Neuronal stem cell (in vitro differentiated cells): ENCODE measurements at regions not wholly inside any gene's neighbourhood (a gene's known extent, or its start where the extent isn't known, plus 50 kb on each side); places are given as distances from the start of the nearest gene placed in this dataset.

Experiments used
- DNase-seq: peaks from one replicate; pipeline ENCODE4 v3.0.0-alpha.2; 2013; ENCODE audit warnings: low spot score
- H2AFZ ChIP-seq: one replicate; pipeline ENCODE4 v1.6.1; 2013; ENCODE audit warnings: mild to moderate bottlenecking, low read length, inconsistent platforms
- H2AK5ac ChIP-seq: 2 replicates; pipeline ENCODE4 v1.6.1; 2013; ENCODE audit warnings: low read depth, mild to moderate bottlenecking, inconsistent platforms, low read length, moderate library complexity, mixed read lengths
- H2BK120ac ChIP-seq: 2 replicates; pipeline ENCODE4 v1.6.1; 2013; ENCODE audit warnings: low read depth, mild to moderate bottlenecking, inconsistent platforms, low read length, moderate library complexity, mixed read lengths
- H2BK12ac ChIP-seq: one replicate; pipeline ENCODE4 v1.6.1; 2013; ENCODE audit warnings: low read length, inconsistent platforms
- H2BK15ac ChIP-seq: 2 replicates; pipeline ENCODE4 v1.6.1; 2013; ENCODE audit warnings: mild to moderate bottlenecking, low read length, inconsistent platforms, mixed read lengths
- H2BK5ac ChIP-seq: one replicate; pipeline ENCODE4 v1.6.1; 2013; ENCODE audit warnings: inconsistent platforms, mild to moderate bottlenecking, low read length, moderate library complexity
- H3K14ac ChIP-seq: one replicate; pipeline ENCODE4 v1.6.1; 2013; ENCODE audit warnings: low read length, inconsistent platforms
- H3K18ac ChIP-seq: 2 replicates; pipeline ENCODE4 v1.6.1; 2013; ENCODE audit warnings: low read length, inconsistent platforms
- H3K23ac ChIP-seq: 2 replicates; pipeline ENCODE4 v1.6.1; 2013; ENCODE audit warnings: low read depth, mild to moderate bottlenecking, mixed read lengths, low read length, inconsistent platforms; ENCODE audit not compliant: poor library complexity
- H3K27ac ChIP-seq: replicated peaks from 3 replicates; pipeline ENCODE4 v1.5.1; 2013; ENCODE audit warnings: low read length, inconsistent platforms
- H3K27me3 ChIP-seq, 3 experiments: 2 replicates each; pipeline ENCODE4 v1.6.1; 2013; ENCODE audit warnings: low read length in 3 of 3, mild to moderate bottlenecking in 2 of 3, inconsistent platforms in 1 of 3, low read depth in 1 of 3, mixed read lengths in 1 of 3, moderate library complexity in 1 of 3; ENCODE audit not compliant: control insufficient read depth in 3 of 3, insufficient read depth in 3 of 3
- H3K36me3 ChIP-seq, 2 donors: replicated peaks in 1 of 2; 2 replicates each; pipeline ENCODE4 v1.6.1; 2013; ENCODE audit warnings: low read length in 2 of 2; ENCODE audit not compliant: control insufficient read depth in 2 of 2, insufficient read depth in 2 of 2
- H3K4ac ChIP-seq: 2 replicates; pipeline ENCODE4 v1.6.1; 2013; ENCODE audit warnings: inconsistent platforms, mild to moderate bottlenecking, low read length, moderate library complexity
- H3K4me1 ChIP-seq, 2 donors: 1 replicate in 1 of 2; 2 replicates in 1 of 2; pipeline ENCODE4 v1.6.1; 2013; ENCODE audit warnings: low read length in 2 of 2, low read depth in 1 of 2; ENCODE audit not compliant: control insufficient read depth in 2 of 2, insufficient read depth in 1 of 2
- H3K4me2 ChIP-seq: one replicate; pipeline ENCODE4 v1.6.1; 2013; ENCODE audit warnings: mild to moderate bottlenecking, low read length, inconsistent platforms; ENCODE audit not compliant: insufficient read depth, poor library complexity, severe bottlenecking
- H3K4me3 ChIP-seq, 2 donors: 2 replicates each; pipeline ENCODE4 v1.5.1; 2013; ENCODE audit warnings: low read length in 2 of 2, mild to moderate bottlenecking in 2 of 2, inconsistent platforms in 1 of 2, moderate library complexity in 1 of 2
- H3K79me1 ChIP-seq: one replicate; pipeline ENCODE4 v1.6.1; 2013; ENCODE audit warnings: low read depth, mild to moderate bottlenecking, inconsistent platforms, low read length, moderate library complexity
- H3K9ac ChIP-seq: one replicate; pipeline ENCODE4 v1.6.1; 2013; ENCODE audit warnings: mild to moderate bottlenecking, low read depth, low read length, inconsistent platforms; ENCODE audit not compliant: poor library complexity
- H3K9me3 ChIP-seq, 2 donors: replicated peaks in 1 of 2; 2 replicates each; pipeline versions ENCODE3 to v1.6.1; 2013; ENCODE audit warnings: low read length in 2 of 2, mild to moderate bottlenecking in 2 of 2, inconsistent platforms in 1 of 2, low read depth in 1 of 2, mixed read lengths in 1 of 2, moderate library complexity in 1 of 2; ENCODE audit not compliant: control insufficient read depth in 2 of 2, insufficient read depth in 1 of 2
- H4K8ac ChIP-seq: one replicate; pipeline ENCODE4 v1.6.1; 2013; ENCODE audit warnings: low read depth, mild to moderate bottlenecking, inconsistent platforms, low read length, moderate library complexity
- H4K91ac ChIP-seq: one replicate; pipeline ENCODE4 v1.6.1; 2013; ENCODE audit warnings: low read length, low read depth, mild to moderate bottlenecking, inconsistent platforms; ENCODE audit not compliant: poor library complexity
- WGBS, 2 donors: extraction: QIAGEN DNeasy Blood & Tissue Kit; methylation state at CpG; one replicate each; pipeline ENCODE4 v1.1.7; 2013; ENCODE audit warnings: missing lambda C conversion rate in 2 of 2, mixed read lengths in 1 of 2; ENCODE audit not compliant: insufficient read length in 2 of 2, insufficient replicate concordance in 1 of 2; ENCODE audit errors: extremely low coverage in 2 of 2; 5-methylcytosine and 5-hydroxymethylcytosine counted together

- Histone ChIP-seq H3K9me3 (no peaks in the 10 kb centered on the region), H3K14ac (no peak overlapping the region), H3K23ac (no peak overlapping the region), H3K4me3 (no peak overlapping the region), H2AFZ (no peak overlapping the region), H3K4me1 (peaks cover 1 to 3% of the 10 kb centered on the region in 2 donors), H2BK120ac (no peak overlapping the region), H3K79me1 (no peaks in the 10 kb centered on the region), H2BK12ac (no peak overlapping the region), H3K27ac (no peak overlapping the region), H3K9ac (no peak overlapping the region), H2BK15ac (no peak overlapping the region), H3K27me3 (no peaks in the 10 kb centered on the region), H3K36me3 (no peaks in the 10 kb centered on the region), H4K8ac (no peak overlapping the region), H3K4ac (no peak overlapping the region), H3K4me2 (no peak overlapping the region), H3K18ac (no peak overlapping the region), H2AK5ac (no peak overlapping the region), H4K91ac (no peak overlapping the region), H2BK5ac (no peak overlapping the region)
- DNase-seq: no peak
- WGBS, 2 donors: no CpG with 5 or more reads among the region's 3 CpGs
Observed at GRCh38 chr3:174425422-174425821, 433.7 kb upstream of the NAALADL2 start.

- no CpG with 5 or more reads among the region's 2 CpGs for WGBS, 2 donors
Observed at GRCh38 chr3:174430986-174431385, 428.1 kb upstream of the NAALADL2 start.

GRCh38 chr3:174431717-174432116 is 427.4 kb upstream of the NAALADL2 start:
- Histone ChIP-seq H2BK5ac (no peak overlapping the region), H3K4me1 (peaks cover 1 to 2% of the 10 kb centered on the region in 2 donors), H3K79me1 (no peaks in the 10 kb centered on the region), H3K4me2 (no peak overlapping the region), H2AK5ac (no peak overlapping the region), H3K27ac (no peak overlapping the region), H4K8ac (no peak overlapping the region), H2BK15ac (no peak overlapping the region), H4K91ac (no peak overlapping the region), H3K4ac (no peak overlapping the region), H3K18ac (no peak overlapping the region), H3K4me3 (no peak overlapping the region), H2BK120ac (no peak overlapping the region), H3K23ac (no peak overlapping the region), H3K27me3 (no peaks in the 10 kb centered on the region), H3K9me3 (no peaks in the 10 kb centered on the region), H3K9ac (no peak overlapping the region), H2AFZ (no peak overlapping the region), H3K36me3 (no peaks in the 10 kb centered on the region), H2BK12ac (no peak overlapping the region), H3K14ac (no peak overlapping the region)
- no CpG with 5 or more reads among the region's 2 CpGs for WGBS, 2 donors
- no peak for DNase-seq

More at GRCh38 chr3:174430986-174431385, 428.1 kb upstream of the NAALADL2 start:
- H3K23ac ChIP-seq: no peak overlapping the region
- no peak overlapping the region for H3K4ac ChIP-seq
- no peak for DNase-seq
- no peak overlapping the region for H3K14ac ChIP-seq
- H2BK120ac ChIP-seq: no peak overlapping the region
- H3K27ac ChIP-seq: no peak overlapping the region
- no peak overlapping the region for H2AK5ac ChIP-seq
- H3K36me3 ChIP-seq: no peaks in the 10 kb centered on the region
- H2BK5ac ChIP-seq: no peak overlapping the region
- peaks cover 1 to 2% of the 10 kb centered on the region in 2 donors for H3K4me1 ChIP-seq
- no peak overlapping the region for H3K4me2 ChIP-seq
- no peak overlapping the region for H3K4me3 ChIP-seq
- no peaks in the 10 kb centered on the region for H3K79me1 ChIP-seq
- H3K9me3 ChIP-seq: no peaks in the 10 kb centered on the region
- no peak overlapping the region for H2BK12ac ChIP-seq
- no peak overlapping the region for H3K18ac ChIP-seq
- peak overlapping the region; percentile 43 for H2AFZ ChIP-seq
- H4K91ac ChIP-seq: no peak overlapping the region
- H3K9ac ChIP-seq: no peak overlapping the region
- no peak overlapping the region for H2BK15ac ChIP-seq
- no peak overlapping the region for H4K8ac ChIP-seq
- H3K27me3 ChIP-seq: no peaks in the 10 kb centered on the region

- Histone ChIP-seq H3K18ac (no peak overlapping the region), H2BK15ac (no peak overlapping the region), H3K9me3 (no peaks in the 10 kb centered on the region), H4K91ac (no peak overlapping the region), H3K27ac (no peak overlapping the region), H3K23ac (no peak overlapping the region), H3K36me3 (no peaks in the 10 kb centered on the region), H2BK12ac (no peak overlapping the region), H3K27me3 (no peaks in the 10 kb centered on the region), H2BK120ac (no peak overlapping the region), H4K8ac (no peak overlapping the region), H3K4me2 (no peak overlapping the region), H2AK5ac (no peak overlapping the region), H3K79me1 (no peaks in the 10 kb centered on the region), H3K4ac (no peak overlapping the region), H2BK5ac (no peak overlapping the region), H3K9ac (no peak overlapping the region), H3K4me1 (peaks cover 1 to 10% of the 10 kb centered on the region in 2 donors), H3K4me3 (no peak overlapping the region), H3K14ac (no peak overlapping the region), H2AFZ (no peak overlapping the region)
- WGBS, 2 donors: no CpG with 5 or more reads among the region's 1 CpG
- DNase-seq: no peak
Observed at GRCh38 chr3:174436367-174436766, 422.8 kb upstream of the NAALADL2 start.
